GM18907 (cell line): ENCODE measurements at regions not wholly inside any gene's neighbourhood (a gene's known extent, or its start where the extent isn't known, plus 50 kb on each side); places are given as distances from the start of the nearest gene placed in this dataset.

ENCODE experiments used
- ATAC-seq: cut with Tn5 transposase; IDR thresholded peaks from one replicate; pipeline ENCODE4 v1.9.1; 2021; ENCODE audit warnings: mild to moderate bottlenecking, moderate library complexity; ENCODE audit not compliant: unreplicated experiment

- no peak for ATAC-seq
These were observed 257.6 kb upstream of the TLE3 start for GRCh38 chr15:70355275-70355795.

DNA sequence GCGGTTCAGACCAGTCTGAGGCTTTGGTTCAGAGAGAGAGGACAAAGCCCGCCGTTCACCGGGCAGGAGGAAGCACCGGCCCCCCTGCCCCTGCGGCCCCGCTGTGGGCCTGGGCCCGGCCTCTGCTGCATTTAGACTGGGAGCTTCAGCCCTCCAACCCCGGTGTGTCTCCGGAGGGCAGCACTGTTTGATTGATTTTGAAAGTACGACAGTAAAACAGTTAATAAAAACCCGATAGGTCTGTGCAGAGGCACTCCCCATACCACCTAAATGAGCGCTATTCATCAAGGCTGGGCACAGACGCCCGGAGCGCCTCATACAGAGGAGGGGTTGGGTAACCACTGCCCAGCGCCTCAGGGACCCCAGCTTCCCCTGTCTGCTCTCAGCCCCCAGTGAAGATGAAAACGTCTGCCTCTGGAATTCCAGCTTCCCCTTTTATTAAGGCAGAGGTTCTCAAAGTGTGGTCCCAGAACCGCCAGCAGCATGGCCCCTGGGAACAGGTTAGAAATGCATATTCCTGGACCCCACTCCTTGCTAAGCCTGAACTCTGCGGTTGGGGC is 256.7 kb upstream of the TLE3 start:
- ATAC-seq = no peak

DNA sequence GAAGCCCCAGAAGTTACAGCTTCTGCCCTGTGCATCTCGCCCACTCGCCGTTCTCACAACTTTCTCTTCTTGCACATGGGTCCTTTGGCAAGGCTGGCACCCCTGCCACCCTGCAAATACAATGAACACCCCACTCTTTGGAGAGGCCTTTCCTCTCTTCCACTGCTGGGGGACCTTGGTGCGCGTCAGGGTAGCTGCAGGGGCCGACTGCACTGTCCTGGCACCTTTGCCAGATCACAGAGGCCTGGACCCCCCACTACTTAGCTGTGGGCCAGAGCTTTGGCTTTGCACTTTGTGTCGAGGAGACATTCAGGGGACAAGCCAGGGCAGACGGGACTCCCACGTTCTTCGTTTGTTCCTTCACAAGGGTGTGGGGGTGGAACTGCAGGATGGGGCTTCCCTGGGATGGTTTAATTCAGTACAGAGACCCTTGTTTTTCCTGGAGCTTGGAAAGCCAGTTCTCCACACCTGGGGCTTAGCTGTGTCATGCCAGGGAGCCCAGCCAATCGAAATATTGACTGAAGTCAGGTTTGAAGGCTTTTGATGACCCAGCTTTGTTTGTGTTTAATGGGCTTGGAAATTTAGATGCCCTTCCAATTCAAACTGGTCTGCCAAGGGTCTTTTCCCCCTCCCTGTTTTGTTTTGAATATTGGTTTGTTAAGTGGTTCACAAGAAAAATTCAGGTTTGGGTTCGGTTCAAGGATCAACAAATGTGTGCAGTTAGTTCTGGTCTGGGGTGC is 256.1 kb upstream of the TLE3 start:
- no peak for ATAC-seq

DNA sequence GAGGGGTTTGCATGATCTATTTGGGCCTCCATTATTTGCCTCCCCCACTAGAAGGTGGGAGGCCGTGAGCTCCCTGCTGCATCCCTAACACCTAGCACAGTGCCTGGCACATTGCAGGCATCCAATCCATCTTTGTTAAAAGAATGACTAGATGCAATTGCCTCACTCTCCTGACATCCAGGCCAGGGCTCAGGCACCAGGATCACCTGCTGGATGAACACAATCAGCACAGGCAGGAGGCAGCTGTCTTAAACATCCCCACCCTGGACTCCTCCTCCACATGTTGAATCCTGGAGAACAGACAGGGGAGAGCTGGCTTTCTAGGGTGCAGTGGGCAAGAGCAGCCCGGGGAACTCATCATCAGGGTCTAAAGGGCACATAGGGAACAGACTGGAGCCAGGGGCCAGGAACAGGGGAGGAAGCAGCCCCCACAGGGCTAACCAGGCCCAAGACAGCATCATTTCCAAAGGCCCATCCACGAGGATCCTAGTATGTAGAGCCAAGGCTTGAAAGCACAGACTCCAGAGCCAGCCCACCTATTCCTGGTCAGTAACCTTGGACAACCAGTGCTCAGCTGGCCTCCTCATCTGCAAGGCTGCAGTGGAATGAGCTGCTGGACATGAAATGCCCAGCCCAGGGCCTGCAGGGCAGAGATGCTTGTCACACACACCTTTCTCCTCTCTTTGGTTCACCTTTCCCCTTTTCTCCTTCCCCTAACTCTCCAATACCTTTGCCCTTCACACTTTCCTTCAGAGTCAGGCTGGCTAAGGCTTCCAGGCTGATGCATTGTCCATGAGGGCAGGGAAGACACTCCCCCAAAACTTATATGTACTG is 254.4 kb upstream of the TLE3 start:
- ATAC-seq = no peak

DNA sequence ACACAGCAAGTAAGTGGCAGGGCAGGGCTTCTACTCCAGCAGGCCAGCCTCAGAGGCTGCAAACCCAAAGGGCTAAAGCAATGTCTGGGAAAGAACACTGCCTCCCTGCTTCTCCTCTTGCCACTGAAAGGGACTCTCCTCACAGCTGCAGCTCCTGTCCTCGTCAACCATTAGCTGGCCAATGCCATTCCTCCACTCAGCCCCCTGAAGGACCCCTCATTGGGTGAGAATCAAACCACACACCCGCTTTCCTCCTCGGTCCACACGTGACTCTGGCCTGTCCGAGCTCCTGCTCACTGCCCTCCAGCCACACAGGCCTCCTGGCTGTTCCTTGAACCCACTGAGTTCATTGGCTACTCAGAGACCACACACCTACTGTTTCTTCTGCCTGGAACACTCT is 253.7 kb upstream of the TLE3 start:
- ATAC-seq = no peak

DNA sequence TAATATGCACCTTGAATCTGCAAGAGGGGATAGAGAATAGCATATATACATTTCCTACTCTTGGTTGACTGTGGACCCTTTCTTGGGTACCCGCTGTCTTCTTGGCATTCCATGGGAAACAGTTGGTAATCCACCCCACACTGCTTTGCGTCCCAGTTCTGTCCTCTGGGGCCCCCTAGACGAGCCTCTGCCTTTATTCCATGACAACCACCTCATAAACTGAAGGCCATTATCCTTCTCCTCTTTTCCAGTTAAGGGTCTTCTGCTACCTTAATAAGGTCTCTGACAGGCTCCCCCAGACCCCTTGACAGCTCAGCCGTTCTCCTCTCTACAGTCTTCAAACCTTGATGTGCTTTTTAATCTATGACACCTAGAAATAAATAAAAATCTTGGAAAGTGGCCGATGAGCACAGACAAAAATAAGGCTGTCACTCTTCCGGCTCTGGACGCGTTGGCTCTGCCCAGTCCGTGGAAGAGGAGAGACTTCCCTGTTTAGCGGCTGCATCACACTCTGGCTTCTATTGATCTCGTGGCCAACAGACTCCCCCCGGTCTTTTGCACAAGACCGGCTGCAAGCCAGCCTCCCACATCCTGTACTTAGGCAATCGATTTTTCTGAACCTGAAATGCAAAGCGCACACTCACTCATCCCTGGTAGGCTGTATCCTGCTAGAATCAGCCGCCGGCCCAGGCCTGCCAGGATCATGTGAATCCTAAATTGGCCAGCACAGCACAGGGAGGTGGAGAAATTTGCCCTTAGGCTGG is 251.0 kb upstream of the TLE3 start:
- ATAC-seq = no peak

DNA sequence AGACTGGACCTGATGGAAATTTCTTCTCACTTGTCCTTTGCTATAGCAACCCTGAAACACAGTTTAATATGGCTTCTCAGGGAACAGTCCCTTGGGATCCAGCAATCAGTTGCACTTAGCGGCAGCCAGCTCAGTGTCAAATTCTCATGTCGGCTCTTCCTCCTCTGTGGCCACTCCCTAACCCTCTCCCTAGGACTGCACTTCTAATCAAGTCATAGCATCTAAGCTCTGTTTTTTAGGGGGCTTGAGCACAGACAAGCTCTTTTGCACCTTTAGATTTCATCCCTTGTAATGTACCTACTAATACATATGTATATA is 250.5 kb upstream of the TLE3 start:
- no peak for ATAC-seq

- no peak for ATAC-seq
These were observed 249.9 kb upstream of the TLE3 start for GRCh38 chr15:70347321-70348225.

DNA sequence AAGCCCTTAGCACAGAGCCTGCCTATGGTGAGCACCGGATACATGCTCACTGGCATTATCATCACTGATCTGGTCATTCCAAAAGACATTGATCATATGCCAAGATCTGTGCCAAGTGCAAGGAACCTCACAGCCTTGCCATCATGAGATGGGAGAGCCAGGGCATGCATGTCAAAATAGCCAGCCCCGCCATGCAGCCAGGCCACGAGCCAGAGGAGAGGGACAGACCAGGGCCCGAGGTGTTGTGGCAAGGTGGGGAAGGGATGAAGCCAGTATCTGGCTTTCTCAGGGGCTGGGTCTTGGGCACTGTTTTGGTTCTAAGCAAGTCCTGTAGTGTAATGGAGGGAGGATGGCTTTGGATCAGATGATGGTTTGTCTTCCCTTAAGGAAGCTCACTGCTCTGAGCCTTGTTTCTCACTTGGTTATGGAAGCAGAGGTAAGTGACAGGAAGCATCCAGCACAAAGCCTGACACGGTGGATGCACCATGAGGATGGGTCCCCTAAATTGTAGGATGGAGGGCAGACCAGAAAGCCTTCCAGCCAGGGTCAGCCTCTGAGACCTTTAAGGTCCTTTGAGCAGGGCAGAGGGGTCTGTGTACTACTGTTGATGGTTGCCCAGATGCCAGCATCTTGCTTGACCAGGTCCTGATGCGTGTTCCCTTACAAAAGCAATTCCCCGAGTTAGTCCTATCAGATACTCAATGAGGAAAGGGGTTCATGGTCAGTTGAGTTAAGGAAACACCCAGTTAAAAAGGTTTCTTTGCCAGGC is 247.7 kb upstream of the TLE3 start:
- ATAC-seq = no peak

DNA sequence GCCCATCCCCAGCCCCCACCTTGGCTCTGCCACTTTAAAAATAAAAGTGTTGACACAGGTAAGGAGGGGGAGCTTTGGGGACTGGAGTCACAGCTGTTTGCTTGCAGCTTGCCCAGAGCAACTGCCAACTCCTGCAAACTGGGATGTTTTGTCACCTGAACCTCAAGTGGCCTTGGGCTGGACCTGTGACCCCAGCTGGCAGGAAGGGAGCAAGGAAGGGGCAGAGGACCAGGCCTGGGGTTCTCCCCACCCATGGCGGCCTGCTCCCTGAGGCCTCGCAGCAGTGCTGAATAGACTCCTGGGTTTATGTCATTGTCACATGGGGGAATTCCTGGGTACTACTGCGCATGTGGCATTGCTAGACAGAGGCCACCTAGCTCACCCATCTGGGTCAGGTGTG is 246.9 kb upstream of the TLE3 start:
- ATAC-seq = no peak

- ATAC-seq = no peak
These were observed 246.4 kb upstream of the TLE3 start for GRCh38 chr15:70343961-70344621.

GRCh38 chr15:70342554-70343548 is 245.1 kb upstream of the TLE3 start:
- no peak for ATAC-seq

- no peak for ATAC-seq
These were observed 244.4 kb upstream of the TLE3 start for GRCh38 chr15:70342141-70342540.

GRCh38 chr15:70341566-70341965 is 243.8 kb upstream of the TLE3 start:
- no peak for ATAC-seq

- no peak for ATAC-seq
These were observed 242.8 kb upstream of the TLE3 start for GRCh38 chr15:70340494-70340870.

- ATAC-seq = no peak
These were observed 242.1 kb upstream of the TLE3 start for GRCh38 chr15:70339571-70340493.
